ENCODE measurements at regions not wholly inside any gene's neighbourhood (a gene's known extent, or its start where the extent isn't known, plus 50 kb on each side); places are given as distances from the start of the nearest gene placed in this dataset.

DNA sequence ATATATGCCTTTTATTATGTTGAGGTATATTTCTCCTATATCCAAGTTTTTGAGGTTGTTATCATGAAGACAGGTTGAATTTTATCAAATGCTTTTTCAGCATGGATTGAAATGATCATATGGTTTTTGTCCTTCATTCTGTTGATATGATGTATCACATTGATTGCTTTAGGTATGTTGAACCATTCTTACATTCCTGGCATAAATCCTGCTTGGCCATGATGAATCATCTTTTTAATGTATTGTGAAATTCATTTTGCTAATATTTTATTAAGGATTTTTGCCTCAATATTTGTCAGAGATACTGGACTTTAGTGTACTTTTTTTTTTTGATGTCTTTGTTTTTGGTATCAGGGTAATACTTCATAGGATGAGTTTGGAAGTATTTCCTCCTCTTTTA is 283.8 kb upstream of the C11orf87 start:
- ChIA-PET POLR2A (ENCODE audit: low non-redundant PET) (no interaction called here), CTCF (no interaction called here)
- H3K9me3 ChIP-seq (ENCODE audit: low read depth, low read length, poor library complexity, severe bottlenecking), result no peaks in the 10 kb centered on the region
- intact Hi-C loops (cut with micrococcal nuclease; ENCODE audit: unreplicated experiment), result no loop called here
- H3K4me1 ChIP-seq (ENCODE audit: insufficient read depth, low read length, poor library complexity, severe bottlenecking), result no peaks in the 10 kb centered on the region
- H3K27ac ChIP-seq (ENCODE audit: low read depth, low read length, poor library complexity, severe bottlenecking), result no peak overlapping the region
- H3K36me3 ChIP-seq (ENCODE audit: insufficient read depth, low read length, poor library complexity, severe bottlenecking), result no peaks in the 10 kb centered on the region
- H3K4me3 ChIP-seq (ENCODE audit: low read depth, low read length, poor library complexity, severe bottlenecking), result no peak overlapping the region
- no peak for DNase-seq (ENCODE audit: low spot score)
- no TSS peak for BruUV-seq (replicated peaks)
- peaks cover 4% of the 10 kb centered on the region for H3K27me3 ChIP-seq (replicated peaks; ENCODE audit: insufficient read depth, low read depth, low read length, poor library complexity)
- TF ChIP-seq CTCF (conservative IDR thresholded peaks at IDR 0.05; ENCODE audit: low read depth, low read length) (no peak), EZH2 (IDR thresholded peaks at IDR 0.05; ENCODE audit: borderline replicate concordance, low read depth, low read length, poor library complexity, severe bottlenecking) (no peak)

DNA sequence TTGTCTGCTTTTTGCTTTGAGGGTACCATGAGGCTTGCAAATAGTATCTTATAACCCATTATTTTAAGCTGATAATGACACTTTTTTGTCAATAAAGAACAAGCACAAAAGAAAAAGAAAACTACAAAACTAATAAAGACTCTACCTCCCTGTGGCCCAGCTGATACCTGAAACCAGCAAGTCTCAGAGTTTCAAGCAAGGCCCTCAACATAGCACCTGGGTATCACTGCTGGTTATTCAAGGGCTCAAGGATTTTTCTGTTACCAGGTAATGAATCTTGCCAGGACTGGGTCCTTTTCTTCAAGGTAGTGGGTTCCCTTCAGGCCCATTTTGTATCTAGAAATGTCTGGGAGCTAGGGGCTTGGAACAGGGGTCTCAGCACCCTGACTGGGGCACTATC is 281.6 kb upstream of the C11orf87 start:
- Histone ChIP-seq H3K9me3 (ENCODE audit: low read depth, low read length, poor library complexity, severe bottlenecking) (no peaks in the 10 kb centered on the region), H3K4me1 (ENCODE audit: insufficient read depth, low read length, poor library complexity, severe bottlenecking) (no peaks in the 10 kb centered on the region), H3K27ac (ENCODE audit: low read depth, low read length, poor library complexity, severe bottlenecking) (no peak overlapping the region), H3K27me3 (replicated peaks; ENCODE audit: insufficient read depth, low read depth, low read length, poor library complexity) (peaks cover 4% of the 10 kb centered on the region), H3K36me3 (ENCODE audit: insufficient read depth, low read length, poor library complexity, severe bottlenecking) (no peaks in the 10 kb centered on the region), H3K4me3 (ENCODE audit: low read depth, low read length, poor library complexity, severe bottlenecking) (no peak overlapping the region)
- POLR2A ChIA-PET (ENCODE audit: low non-redundant PET), result no interaction called here
- TF ChIP-seq EZH2 (IDR thresholded peaks at IDR 0.05; ENCODE audit: borderline replicate concordance, low read depth, low read length, poor library complexity, severe bottlenecking) (no peak), CTCF (conservative IDR thresholded peaks at IDR 0.05; ENCODE audit: low read depth, low read length) (no peak)
- no peak for DNase-seq (ENCODE audit: low spot score)
- intact Hi-C loops (cut with micrococcal nuclease; ENCODE audit: unreplicated experiment), result no loop called here
- CTCF ChIA-PET, result no interaction called here
- BruUV-seq (replicated peaks), result no TSS peak

DNA sequence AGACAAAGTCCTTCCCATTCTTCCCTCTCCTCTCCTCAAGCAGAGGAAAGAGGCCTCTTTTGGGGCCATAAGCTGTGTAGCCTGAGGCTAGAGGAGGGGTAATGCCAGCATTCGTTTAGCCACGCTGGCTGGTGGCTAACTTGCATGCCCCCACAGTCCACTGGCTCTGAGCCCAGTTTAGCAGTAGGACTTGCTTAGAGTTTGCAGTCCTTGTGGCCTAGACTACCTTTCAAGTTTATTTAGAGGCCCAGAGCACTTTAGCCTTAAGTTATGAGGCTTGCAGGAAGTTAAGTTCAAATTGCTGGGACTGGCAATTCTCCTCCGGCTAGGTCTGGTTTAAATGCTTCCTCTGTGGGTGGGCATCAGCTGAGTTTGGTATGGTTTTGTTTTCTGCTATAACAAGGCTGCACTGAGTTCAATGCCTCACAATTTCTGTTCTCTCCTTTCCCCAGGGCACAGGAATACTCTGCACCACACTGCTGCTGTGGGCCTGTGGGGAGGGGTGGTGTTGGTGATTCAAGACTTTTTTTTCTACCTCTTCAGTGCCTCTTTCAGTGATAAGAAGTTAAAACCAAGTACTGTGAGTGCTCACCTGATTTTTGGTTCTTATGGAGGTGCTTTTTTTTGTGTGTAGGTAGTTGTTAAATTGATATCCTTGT is 281.0 kb upstream of the C11orf87 start:
- Histone ChIP-seq H3K36me3 (ENCODE audit: insufficient read depth, low read length, poor library complexity, severe bottlenecking) (no peaks in the 10 kb centered on the region), H3K4me1 (ENCODE audit: insufficient read depth, low read length, poor library complexity, severe bottlenecking) (no peaks in the 10 kb centered on the region), H3K4me3 (ENCODE audit: low read depth, low read length, poor library complexity, severe bottlenecking) (no peak overlapping the region), H3K27ac (ENCODE audit: low read depth, low read length, poor library complexity, severe bottlenecking) (no peak overlapping the region), H3K27me3 (replicated peaks; ENCODE audit: insufficient read depth, low read depth, low read length, poor library complexity) (peaks cover 4% of the 10 kb centered on the region), H3K9me3 (ENCODE audit: low read depth, low read length, poor library complexity, severe bottlenecking) (no peaks in the 10 kb centered on the region)
- POLR2A ChIA-PET (ENCODE audit: low non-redundant PET), result no interaction called here
- no peak for DNase-seq (ENCODE audit: low spot score)
- TF ChIP-seq EZH2 (IDR thresholded peaks at IDR 0.05; ENCODE audit: borderline replicate concordance, low read depth, low read length, poor library complexity, severe bottlenecking), result no peak
- intact Hi-C loops (cut with micrococcal nuclease; ENCODE audit: unreplicated experiment), result no loop called here
- BruUV-seq (replicated peaks), result no TSS peak
- CTCF ChIA-PET, result no interaction called here

DNA sequence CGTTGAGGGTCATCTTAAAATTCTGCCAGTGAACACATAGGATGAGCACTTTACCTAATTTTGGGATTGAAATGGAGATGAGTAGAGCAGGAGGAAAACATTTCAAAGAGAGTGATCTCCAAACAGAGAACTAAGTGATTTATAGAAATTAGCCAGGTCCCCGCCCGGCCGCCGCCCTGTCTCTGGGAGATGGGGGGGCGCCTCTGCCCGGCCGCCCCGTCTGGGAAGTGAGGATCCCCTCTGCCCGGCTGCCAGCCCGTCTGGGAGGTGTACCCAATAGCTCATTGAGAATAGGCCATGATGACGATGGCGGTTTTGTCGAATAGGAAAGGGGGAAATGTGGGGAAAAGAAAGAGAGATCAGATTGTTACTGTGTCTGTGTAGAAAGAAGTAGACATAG is 276.7 kb upstream of the C11orf87 start:
- no peaks in the 10 kb centered on the region for H3K9me3 ChIP-seq (ENCODE audit: low read depth, low read length, poor library complexity, severe bottlenecking)
- intact Hi-C loops (cut with micrococcal nuclease; ENCODE audit: unreplicated experiment), result no loop called here
- DNase-seq (ENCODE audit: low spot score), result no peak
- H3K27ac ChIP-seq (ENCODE audit: low read depth, low read length, poor library complexity, severe bottlenecking), result no peak overlapping the region
- ChIA-PET CTCF (no interaction called here), POLR2A (ENCODE audit: low non-redundant PET) (no interaction called here)
- H3K4me3 ChIP-seq (ENCODE audit: low read depth, low read length, poor library complexity, severe bottlenecking), result no peak overlapping the region
- BruUV-seq (replicated peaks), result no TSS peak
- H3K4me1 ChIP-seq (ENCODE audit: insufficient read depth, low read length, poor library complexity, severe bottlenecking), result no peaks in the 10 kb centered on the region
- TF ChIP-seq EZH2 (IDR thresholded peaks at IDR 0.05; ENCODE audit: borderline replicate concordance, low read depth, low read length, poor library complexity, severe bottlenecking) (no peak), CTCF (conservative IDR thresholded peaks at IDR 0.05; ENCODE audit: low read depth, low read length) (no peak)
- H3K36me3 ChIP-seq (ENCODE audit: insufficient read depth, low read length, poor library complexity, severe bottlenecking), result no peaks in the 10 kb centered on the region
- H3K27me3 ChIP-seq (replicated peaks; ENCODE audit: insufficient read depth, low read depth, low read length, poor library complexity), result peaks cover 8% of the 10 kb centered on the region

Data from A673 (cell line).